GM12878 (cell line): ENCODE measurements at regions not wholly inside any gene's neighbourhood (a gene's known extent, or its start where the extent isn't known, plus 50 kb on each side); places are given as distances from the start of the nearest gene placed in this dataset.

Experiments used
- ATAC-seq: fragments of 200-7000 bp; cut with Tn5 transposase; 3 replicates; pipeline ENCODE4 v1.9.1; 2020; ENCODE audit warnings: mild to moderate bottlenecking, moderate library complexity
- BruUV-seq: library from RNA; stranded (reverse); fragments of 400-500 nt; replicated peaks from 2 replicates; lab custom pipeline; 2021; lab: Mats Ljungman, UMichigan
- CTCF ChIA-PET: fragments of 300-600 bp; sonication (Branson Sonifier 250); formaldehyde crosslinking; extraction: SDS; loops from one replicate; lab custom pipeline; 2021; ENCODE audit warnings: inconsistent platforms; lab: Yijun Ruan, JAX
- POLR2A ChIA-PET: fragments of 350-600 bp; formaldehyde crosslinking; extraction: SDS; loops from one replicate; lab custom pipeline; 2021; ENCODE audit warnings: inconsistent platforms; lab: Charles Lee
- RAD21 ChIA-PET: fragments of 300-600 bp; sonication (Branson Sonifier 250); formaldehyde crosslinking; loops from one replicate; lab custom pipeline; 2023; ENCODE audit warnings: antibody characterized with exemption; ENCODE audit not compliant: unreplicated experiment; lab: Charles Lee
- SMC1A ChIA-PET: fragments of 300-600 bp; sonication (Branson Sonifier 250); formaldehyde crosslinking; loops from one replicate; lab custom pipeline; 2023; ENCODE audit not compliant: unreplicated experiment, uncharacterized antibody; lab: Charles Lee
- DNase-seq: peaks from one replicate; pipeline ENCODE4 v3.0.0-alpha.2; 2011; ENCODE audit warnings: low read depth, low spot score
- FAIRE-seq: peaks from 3 replicates; lab custom pipeline; 2011; peaks lifted over from hg19 to GRCh38; lab: Jason Lieb, UNC
- H2AFZ ChIP-seq: 2 replicates; pipeline ENCODE4 v1.6.0; 2011; ENCODE audit warnings: low read depth, low read length, control low read depth; ENCODE audit not compliant: control insufficient read depth
- H3K27ac ChIP-seq: 2 replicates; pipeline ENCODE4 v1.5.1; 2011; ENCODE audit warnings: control low read depth; ENCODE audit not compliant: control insufficient read depth, insufficient read depth
- H3K27me3 ChIP-seq, 2 experiments: replicated peaks in 1 of 2; 2 replicates each; pipeline versions ENCODE4 v1.6.0 to v1.6.1; 2011; ENCODE audit warnings: low read length in 1 of 2; ENCODE audit not compliant: control insufficient read depth in 2 of 2, insufficient read depth in 2 of 2
- H3K36me3 ChIP-seq, 2 experiments: 2 replicates each; pipeline ENCODE4 v1.5.1; 2011; ENCODE audit warnings: low read length in 1 of 2; ENCODE audit not compliant: control insufficient read depth in 2 of 2, insufficient read depth in 2 of 2
- H3K4me1 ChIP-seq: 2 replicates; pipeline ENCODE4 v1.6.1; 2011; ENCODE audit warnings: mild to moderate bottlenecking, low read length, moderate library complexity, mixed read lengths; ENCODE audit not compliant: control insufficient read depth, insufficient read depth
- H3K4me2 ChIP-seq: 2 replicates; pipeline ENCODE4 v1.6.0; 2011; ENCODE audit warnings: control low read depth; ENCODE audit not compliant: control insufficient read depth, insufficient read depth
- H3K4me3 ChIP-seq: fragments of 200-600 bp; sonication (generic); 2 replicates; pipeline ENCODE4 v1.5.1; 2016
- H3K79me2 ChIP-seq: 2 replicates; pipeline ENCODE4 v1.6.0; 2011; ENCODE audit warnings: low read length; ENCODE audit not compliant: control insufficient read depth, insufficient read depth
- H3K9ac ChIP-seq: 2 replicates; pipeline ENCODE4 v1.8.0; 2011; ENCODE audit warnings: low read length, control low read depth, mixed read lengths; ENCODE audit not compliant: control insufficient read depth, insufficient read depth
- H3K9me3 ChIP-seq: replicated peaks from 3 replicates; pipeline ENCODE4 v1.5.1; 2011; ENCODE audit warnings: mild to moderate bottlenecking, low read length; ENCODE audit not compliant: control insufficient read depth, insufficient read depth
- H4K20me1 ChIP-seq: 2 replicates; pipeline ENCODE4 v1.6.0; 2011; ENCODE audit not compliant: control insufficient read depth, insufficient read depth
- BACH1 ChIP-seq: fragments of 450-650 bp; IDR thresholded peaks from 2 replicates; pipeline ENCODE4 v1.6.1; 2017; ENCODE audit warnings: mild to moderate bottlenecking, borderline replicate concordance
- BHLHE40 ChIP-seq, 2 experiments: fragments of 450-650 bp in 1 of 2; IDR thresholded peaks; 2 replicates each; pipeline ENCODE4 v1.6.1; 2011 to 2017; ENCODE audit warnings: low read depth in 2 of 2, borderline replicate concordance in 1 of 2, improper control_type of control experiment in 1 of 2, low read length in 1 of 2, mild to moderate bottlenecking in 1 of 2
- CBX5 ChIP-seq: sonication (generic); IDR thresholded peaks from 2 replicates; pipeline ENCODE4 v1.6.1; 2016; ENCODE audit warnings: low read depth, moderate library complexity, mild to moderate bottlenecking, inconsistent platforms
- CHD4 ChIP-seq: fragments of 200-600 bp; sonication (generic); IDR thresholded peaks from 2 replicates; pipeline ENCODE4 v1.6.1; 2016; ENCODE audit warnings: mild to moderate bottlenecking
- MEF2B ChIP-seq: fragments of 450-650 bp; IDR thresholded peaks from 2 replicates; pipeline ENCODE4 v1.6.1; 2018; ENCODE audit warnings: mild to moderate bottlenecking, moderate library complexity; ENCODE audit not compliant: partially characterized antibody, poor library complexity, severe bottlenecking
- MTA2 ChIP-seq: fragments of 450-650 bp; IDR thresholded peaks from 2 replicates; pipeline ENCODE4 v1.6.1; 2016; ENCODE audit warnings: low read depth, mild to moderate bottlenecking, moderate library complexity
- MYC ChIP-seq: IDR thresholded peaks from 2 replicates; pipeline ENCODE4 v1.6.1; 2011; ENCODE audit warnings: mild to moderate bottlenecking, low read length, moderate library complexity, inconsistent platforms; ENCODE audit not compliant: insufficient read depth, insufficient replicate concordance, insufficient read length, severe bottlenecking
- NFIC ChIP-seq: IDR thresholded peaks from 2 replicates; pipeline ENCODE4 v1.6.1; 2012; ENCODE audit warnings: low read depth, mild to moderate bottlenecking, inconsistent platforms, low read length, moderate library complexity
- SIN3A ChIP-seq: IDR thresholded peaks from 2 replicates; pipeline ENCODE4 v1.6.1; 2012; ENCODE audit warnings: low read depth, low read length, improper control_type of control experiment
- SMARCA5 ChIP-seq: fragments of 450-650 bp; IDR thresholded peaks from 2 replicates; pipeline ENCODE4 v1.6.1; 2017; ENCODE audit warnings: mild to moderate bottlenecking
- STAT1 ChIP-seq: fragments of 450-650 bp; conservative IDR thresholded peaks from 2 replicates; pipeline ENCODE4 v1.6.1; 2014; ENCODE audit warnings: antibody characterized with exemption, mild to moderate bottlenecking
- ZBTB40 ChIP-seq: fragments of 450-650 bp; IDR thresholded peaks from 2 replicates; pipeline ENCODE4 v1.6.1; 2016; ENCODE audit warnings: mild to moderate bottlenecking, moderate library complexity, borderline replicate concordance
- WGBS: methylation state at CpG from one replicate; pipeline ENCODE4 v1.1.6; 2016; ENCODE audit warnings: low lambda C conversion rate; ENCODE audit not compliant: insufficient replicate concordance, insufficient coverage; ENCODE audit errors: missing lambda C conversion rate; 5-methylcytosine and 5-hydroxymethylcytosine counted together
- in situ Hi-C: fragments of 300-500 bp; cut with MboI; formaldehyde crosslinking; loops from 9 replicates; pipeline ENCODE4 v1.14.3; 2018; ENCODE audit warnings: mixed read lengths
- intact Hi-C: fragments of 100-400 bp; cut with micrococcal nuclease; formaldehyde crosslinking; loops from one replicate; pipeline ENCODE4 v1.14.2; 2022; ENCODE audit not compliant: unreplicated experiment

DNA sequence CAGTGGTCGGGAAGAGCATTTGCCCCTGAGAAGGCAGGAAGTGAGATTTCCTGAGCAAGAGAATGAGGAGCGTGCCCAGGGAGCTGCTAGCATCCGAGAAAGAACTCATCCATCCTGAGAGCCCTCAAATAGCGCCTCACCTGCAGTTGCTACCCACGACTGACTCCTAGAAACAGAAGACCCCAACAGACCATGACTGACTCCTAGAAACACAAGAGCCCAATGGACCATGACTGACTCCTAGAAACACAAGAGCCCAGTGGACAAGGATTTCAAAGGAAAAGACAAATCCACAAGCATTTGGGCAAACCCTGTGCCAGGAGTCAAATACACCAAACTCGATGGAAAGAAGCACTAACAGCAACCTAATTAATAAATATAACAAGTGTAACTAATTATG, 575.2 kb upstream of the FRG1 start:
- ChIA-PET RAD21 (no interaction called here), CTCF (interaction anchor here (0.5 kb wide), 1 partner anchor 29 kb away, joined by 3 read pairs; no protein-coding TSS in a partner anchor), SMC1A (no interaction called here), POLR2A (no interaction called here)
- no peaks in the 10 kb centered on the region for H3K79me2 ChIP-seq
- no peaks in the 10 kb centered on the region for H4K20me1 ChIP-seq
- no peaks in the 10 kb centered on the region for H3K4me1 ChIP-seq
- FAIRE-seq (no peak), DNase-seq (no peak), ATAC-seq (no peak)
- H3K27me3 ChIP-seq: no peaks in the 10 kb centered on the region
- 11% methylated on average over 6 of the region's 6 CpGs for WGBS
- no peak overlapping the region for H3K9ac ChIP-seq
- in situ Hi-C loops: no loop called here
- TF ChIP-seq MEF2B (no peak), SMARCA5 (no peak), BACH1 (no peak), BHLHE40 (IDR thresholded peaks at IDR 0.05; ENCODE audit: borderline replicate concordance in 1 of 2, low read depth in 2 of 2, low read length in 1 of 2) (no peak), SIN3A (no peak), STAT1 (no peak), ZBTB40 (no peak), CBX5 (no peak), MYC (no peak), MTA2 (no peak), NFIC (no peak), CHD4 (no peak)
- no peaks in the 10 kb centered on the region for H3K9me3 ChIP-seq
- BruUV-seq: no TSS peak
- H3K36me3 ChIP-seq: no peaks in the 10 kb centered on the region
- H3K4me3 ChIP-seq: no peak overlapping the region
- intact Hi-C loops: no loop called here
- no peak overlapping the region for H2AFZ ChIP-seq
- no peak overlapping the region for H3K27ac ChIP-seq
- H3K4me2 ChIP-seq: no peak overlapping the region
